Mesenteric fat pad (tissue), 1 donor: ENCODE measurements at regions not wholly inside any gene's neighbourhood (a gene's known extent, or its start where the extent isn't known, plus 50 kb on each side); places are given as distances from the start of the nearest gene placed in this dataset.

Experiments
- DNase-seq: peaks from one replicate; pipeline ENCODE4 v3.0.0-alpha.2; 2020; ENCODE audit warnings: low spot score
- donor health status: DM: yes; HTN: yes; CAD: no.

DNA sequence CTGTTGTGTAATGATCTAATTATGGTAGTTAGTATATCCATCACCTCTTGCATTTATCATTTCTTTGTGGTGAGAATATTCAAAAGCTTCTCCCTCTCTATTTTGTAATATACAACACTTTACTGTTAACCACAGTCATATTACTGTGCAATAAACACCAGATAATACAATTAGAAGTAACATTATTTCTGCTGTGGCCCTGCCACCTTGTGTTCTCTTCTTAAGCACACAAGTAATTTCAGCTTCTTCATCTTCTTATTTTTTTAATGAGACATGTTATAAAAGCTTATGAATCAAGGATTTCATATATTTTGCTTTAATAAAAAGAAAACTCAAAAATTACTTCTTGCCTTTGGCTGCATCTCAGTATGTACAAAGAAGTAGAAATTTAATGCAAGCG is 675.2 kb upstream of the INTU start:
- DNase-seq = no peak

DNA sequence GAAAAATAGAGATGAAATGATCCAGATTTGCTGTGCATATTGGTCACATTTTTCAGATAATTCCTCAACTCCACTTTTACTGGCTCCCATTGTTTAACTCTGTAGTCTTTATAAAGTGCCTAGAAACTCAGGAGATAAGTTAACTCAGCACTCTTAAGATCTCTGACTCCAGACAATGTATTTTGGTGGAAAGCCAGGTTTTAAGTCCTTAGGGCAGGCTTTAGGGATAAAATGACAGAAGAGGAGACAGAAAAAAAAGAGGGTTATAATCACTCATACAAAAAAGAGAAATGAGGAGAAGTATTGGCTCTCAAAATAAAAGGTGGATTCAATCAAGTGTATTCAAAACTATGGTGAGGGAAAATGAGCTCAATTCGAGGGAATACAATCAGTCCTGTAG is 674.8 kb upstream of the INTU start:
- DNase-seq = no peak

DNA sequence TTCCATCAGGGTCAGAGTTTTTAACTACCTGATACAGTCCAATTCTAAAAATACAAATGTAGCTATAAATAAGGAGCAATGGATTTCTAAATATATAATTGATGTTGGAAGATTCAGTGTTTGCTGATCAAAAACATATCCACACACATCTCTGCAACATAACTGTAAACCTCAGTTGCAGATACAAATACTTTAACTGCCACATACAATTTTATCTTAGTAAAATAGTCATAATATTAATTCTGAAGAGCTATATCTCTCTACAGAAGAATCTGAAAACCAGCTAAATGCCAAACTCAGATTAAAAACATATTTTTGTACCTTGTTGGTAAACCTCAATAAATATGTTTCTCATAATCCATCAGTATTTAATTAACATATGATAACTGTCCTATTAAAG is 674.3 kb upstream of the INTU start:
- no peak for DNase-seq

DNA sequence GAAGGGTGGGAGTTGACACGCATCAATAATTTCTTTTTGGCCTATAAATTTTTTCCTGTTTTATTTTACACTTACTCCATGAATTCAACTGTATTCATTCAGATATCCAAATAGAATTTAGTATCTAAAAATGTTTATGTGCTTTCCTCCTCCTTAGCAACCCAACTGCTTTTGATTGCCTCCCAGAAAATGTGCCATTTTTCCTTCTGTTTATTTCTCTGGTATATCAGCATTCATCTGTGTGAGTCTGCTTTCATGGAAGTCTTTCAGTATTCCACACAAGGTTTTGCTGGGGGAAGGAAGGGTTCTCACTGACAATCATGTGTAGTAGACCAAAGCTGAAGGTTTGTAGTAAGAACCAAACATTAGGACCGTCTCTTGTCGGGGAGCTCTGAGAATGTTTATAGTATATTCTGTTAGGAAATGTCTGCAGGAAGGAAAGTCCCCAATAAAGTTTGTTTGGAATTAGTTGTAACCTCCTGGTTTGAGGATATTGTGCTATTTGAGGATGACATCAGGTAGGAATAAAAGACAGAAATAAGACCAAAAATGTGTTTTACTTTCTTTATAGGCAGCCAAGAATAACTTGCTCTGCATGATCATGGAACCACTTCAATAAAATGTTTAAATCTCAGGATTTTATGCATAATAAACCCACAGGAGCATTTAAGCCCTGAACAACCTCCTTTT is 673.6 kb upstream of the INTU start:
- no peak for DNase-seq

DNA sequence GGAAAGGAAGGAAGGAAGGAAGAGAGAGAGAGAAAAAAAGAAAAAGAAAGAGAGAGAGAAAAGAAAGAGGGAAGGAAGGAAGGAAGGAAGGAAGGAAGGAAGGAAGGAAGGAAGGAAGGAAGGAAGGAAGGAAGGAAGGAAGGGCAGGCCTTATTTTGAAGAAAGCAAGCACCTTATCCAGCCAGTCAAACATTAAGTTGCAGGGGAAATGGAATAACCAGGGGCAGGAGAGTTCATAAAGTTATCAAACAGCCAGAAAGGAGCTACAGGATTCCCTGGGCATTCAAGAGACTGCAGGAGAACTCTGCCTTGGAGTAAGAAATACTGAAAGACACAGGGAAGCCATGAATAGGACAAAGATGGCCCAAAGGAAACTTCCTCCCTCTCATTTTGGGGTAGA is 672.0 kb upstream of the INTU start:
- no peak for DNase-seq

DNA sequence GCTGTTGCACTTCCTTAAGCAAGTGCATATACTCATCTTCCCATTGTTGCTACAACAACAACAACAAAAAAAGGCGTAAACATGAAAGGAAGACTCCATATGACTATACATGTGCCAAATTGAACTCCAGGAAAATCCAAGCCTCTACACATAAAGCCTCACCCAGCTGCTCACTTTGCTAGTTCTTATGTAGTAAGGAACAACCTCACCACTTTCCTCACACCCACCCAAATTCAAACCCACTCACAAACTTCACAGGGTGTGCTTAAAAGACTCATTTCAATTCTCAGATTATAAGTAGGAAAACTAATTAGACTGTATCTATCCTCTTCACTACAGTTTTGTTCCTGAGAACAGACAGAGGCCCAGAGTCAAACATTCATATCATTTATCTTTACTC is 671.1 kb upstream of the INTU start:
- DNase-seq = no peak

DNA sequence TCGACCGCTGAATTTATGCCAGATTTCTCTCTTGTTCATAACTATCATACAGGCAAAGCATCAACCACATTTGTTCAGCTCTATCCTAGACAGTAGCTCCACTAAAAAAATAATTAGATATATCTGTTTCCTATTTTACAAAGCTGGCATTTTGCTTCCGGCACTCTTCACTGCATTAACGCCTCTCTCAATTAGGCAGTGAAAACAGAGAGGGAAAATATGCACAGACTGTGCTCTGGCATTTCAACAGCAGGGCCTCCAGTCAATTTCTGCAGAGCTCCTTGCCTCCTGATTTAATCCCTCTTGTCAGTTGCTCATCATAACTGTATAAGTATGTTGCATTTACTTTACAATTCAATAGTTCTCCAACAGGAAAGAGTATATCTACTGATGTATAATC is 666.9 kb upstream of the INTU start:
- no peak for DNase-seq

DNA sequence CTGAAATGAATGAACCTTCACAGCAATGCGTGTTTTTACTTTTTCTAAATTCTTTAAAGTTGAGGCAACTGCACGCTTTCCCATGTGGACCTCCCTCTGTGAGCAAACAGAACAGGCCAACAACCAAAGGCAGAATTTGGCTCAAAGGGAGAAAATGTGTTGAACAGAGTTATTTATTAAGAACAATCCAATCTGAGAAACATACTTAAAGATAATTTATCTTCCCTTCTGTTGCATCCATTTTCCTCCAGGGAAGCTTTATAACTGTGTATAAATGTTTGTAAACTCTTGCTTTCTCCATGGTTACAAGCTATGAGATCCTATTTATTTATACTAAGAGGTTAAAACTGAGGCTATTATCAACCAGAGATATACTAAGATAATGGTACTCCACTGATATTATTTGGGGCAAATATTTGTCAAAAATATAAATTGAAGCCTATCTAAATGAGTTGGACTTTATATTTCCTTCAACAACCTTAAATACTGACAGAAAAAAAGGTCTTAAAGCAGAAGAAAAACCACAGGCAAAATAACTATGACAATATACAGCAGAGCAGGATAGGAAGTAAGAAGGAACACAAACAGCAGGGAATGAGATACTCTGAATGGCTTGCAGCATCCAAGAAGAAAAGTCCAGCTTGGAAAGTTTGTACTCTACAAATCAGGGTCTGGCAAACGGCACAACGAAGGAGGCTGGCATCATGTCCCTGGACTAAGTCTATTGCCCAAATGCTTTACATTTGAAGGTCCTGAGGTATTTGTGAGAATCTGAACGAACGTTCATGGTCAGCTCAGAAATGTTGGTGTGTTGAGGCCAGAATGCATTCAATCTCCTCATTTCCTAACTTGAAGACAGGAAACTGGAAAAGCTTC is 663.2 kb upstream of the INTU start:
- no peak for DNase-seq

DNA sequence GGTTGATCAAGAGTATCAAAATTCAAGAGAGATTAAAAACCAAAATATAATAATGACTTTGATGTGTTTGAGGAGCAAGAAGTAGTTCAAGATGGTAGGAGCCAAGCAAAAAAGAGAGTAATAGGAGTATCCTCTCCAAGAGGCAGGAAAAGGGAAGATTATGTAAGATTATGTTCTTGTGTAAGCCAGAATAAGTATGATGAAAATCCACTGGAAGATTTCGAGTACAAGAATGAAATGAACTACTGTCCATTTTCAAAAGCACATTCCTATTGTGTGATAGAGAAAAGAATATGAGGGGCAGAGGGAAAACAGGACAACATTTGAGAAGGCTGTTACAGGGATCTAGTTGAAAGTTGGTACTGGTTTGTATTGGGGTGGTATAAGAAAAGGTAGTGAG is 659.6 kb upstream of the INTU start:
- no peak for DNase-seq

DNA sequence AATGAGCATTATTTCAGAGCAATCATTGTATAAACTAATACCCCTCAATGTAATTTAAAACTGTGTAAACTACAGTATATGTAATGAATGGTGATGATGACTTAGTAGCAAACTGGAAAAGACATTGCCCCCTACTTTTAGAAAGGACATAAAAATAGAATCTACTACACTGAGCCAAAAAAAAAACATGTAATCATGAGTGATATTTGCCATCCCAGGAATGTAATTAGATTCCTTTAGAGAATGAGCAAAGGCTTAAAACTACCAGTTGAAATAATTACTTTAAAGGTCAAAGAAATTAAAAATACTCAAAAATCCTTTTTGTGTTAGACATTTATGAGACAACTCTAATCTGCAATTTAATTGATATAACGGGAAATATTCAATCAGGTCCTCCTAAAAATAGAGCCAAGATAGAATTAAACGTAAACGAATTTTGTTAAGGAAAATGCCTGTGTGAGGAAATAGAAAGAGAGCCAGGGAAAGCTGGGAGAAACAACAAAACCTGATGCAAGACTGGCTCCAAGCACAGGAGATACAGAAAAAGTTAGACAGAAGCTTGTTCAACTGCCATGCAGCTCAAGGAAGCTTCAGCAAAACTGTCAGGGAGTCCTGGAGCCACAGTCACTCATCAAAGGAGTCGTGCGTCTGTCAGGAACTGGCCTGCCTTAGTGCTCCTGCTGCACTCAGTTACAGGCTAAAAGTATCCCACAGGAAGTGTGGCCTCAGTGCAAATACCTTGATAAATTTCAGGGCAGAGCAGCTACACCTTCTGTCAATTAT is 655.7 kb upstream of the INTU start:
- DNase-seq = no peak

DNA sequence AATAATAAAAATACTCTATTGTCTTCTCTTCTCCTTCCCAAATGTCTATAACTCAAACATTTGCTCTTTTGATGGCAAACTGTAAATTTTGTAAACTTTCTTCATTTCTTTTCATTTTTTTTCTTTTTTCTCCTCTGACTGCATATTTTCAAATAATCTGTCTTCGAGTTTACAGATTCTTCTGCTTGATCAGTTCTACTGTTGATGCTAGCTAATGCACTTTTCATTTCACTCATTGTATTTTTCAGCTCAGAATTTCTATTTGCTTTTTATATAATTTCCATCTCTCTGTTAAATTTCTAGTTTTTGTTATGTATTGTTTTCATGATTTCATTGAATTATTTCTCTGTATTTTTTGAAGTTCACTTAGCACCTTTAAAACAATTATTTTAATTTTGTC is 646.8 kb upstream of the INTU start:
- DNase-seq = no peak

DNA sequence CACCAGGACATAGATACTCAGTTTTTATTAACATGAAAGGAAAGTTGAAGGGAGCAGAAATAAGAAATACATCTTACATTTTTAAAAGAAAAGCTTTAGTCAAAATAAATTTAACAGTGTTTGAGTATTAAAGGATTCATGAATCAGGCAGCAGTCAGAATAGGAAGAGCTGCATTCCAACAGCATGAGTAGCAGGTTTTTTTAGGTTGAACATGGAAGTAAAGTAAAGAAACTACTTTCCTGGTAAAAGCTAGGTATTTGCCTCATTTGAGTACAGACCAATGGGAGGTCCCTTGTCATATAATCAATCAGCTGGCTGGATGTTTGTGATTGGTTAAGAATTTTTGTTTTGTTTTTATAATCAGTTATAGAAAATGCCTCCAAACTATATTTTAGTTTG is 645.9 kb upstream of the INTU start:
- DNase-seq = no peak

DNA sequence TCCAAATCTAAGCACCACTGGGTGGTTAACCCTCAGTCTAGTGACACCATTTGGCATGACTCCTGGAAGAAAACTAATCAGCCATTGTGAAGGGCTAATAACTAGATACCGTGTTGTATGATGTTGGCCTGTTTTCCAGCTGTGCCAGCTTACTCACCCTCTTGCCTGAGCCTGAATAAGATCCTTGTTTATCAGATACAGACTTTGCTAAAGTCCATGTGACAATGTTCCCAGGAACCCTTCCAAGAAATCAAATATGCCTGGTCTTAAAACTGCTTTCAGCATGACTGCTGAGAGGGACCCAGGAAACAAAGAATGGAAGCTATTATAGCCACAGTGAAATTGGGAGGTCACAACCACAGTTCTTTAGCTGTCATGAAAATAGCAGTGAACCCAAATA is 640.8 kb upstream of the INTU start:
- no peak for DNase-seq

DNA sequence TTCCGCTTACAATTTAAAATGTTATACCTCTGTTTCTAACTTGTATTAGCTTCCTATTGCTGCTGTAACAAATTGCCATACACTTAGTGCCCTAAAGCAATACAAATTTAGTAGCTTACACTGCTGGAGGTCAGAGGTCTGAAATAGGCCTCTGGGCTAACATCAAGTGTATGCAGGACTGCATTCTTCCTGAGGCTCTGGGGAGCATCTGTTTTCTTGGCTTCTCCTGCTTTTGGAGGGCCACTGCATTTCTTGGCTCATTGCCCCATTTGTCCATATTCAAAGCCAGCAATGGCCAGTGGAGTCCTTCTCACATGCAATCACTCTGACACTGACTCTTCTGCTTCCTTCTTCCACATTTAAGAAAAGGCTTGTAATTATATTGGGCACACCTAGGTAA is 639.8 kb upstream of the INTU start:
- DNase-seq = no peak

DNA sequence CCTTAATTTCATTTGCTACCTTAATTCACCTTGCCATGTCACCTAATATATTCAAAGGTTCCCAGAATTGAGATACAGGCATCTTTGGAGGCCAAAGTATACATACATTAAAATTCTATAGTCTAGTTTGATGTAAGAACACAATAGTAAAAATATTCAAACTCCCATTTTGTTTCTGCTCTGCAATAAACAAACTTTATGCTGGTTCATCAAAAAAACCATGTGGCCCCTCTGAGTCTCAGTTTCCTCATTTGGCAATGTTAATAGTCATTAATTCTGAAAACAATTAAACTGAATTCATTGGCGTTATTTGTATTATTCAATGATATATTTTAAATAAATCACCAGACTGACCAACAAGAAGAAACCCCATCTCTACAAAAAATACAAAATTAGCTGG is 639.4 kb upstream of the INTU start:
- no peak for DNase-seq

DNA sequence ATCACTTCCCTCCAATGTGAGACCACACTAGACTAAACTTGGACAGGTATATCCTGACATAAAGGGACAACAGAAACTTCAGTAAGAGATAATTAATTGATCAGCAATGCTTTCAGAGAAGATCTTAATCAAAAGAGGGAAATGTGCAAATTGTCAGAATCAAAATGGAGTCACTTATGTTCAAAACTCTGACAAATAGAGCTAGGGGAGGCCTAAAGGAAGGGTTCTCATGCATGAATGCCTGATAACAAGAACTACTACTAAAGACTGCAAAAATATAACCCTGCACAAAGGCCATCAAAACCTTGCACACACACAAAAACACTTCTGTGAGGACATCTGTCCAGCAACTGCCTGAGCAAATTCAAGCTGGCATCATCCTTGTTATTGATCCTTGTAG is 637.5 kb upstream of the INTU start:
- no peak for DNase-seq

DNA sequence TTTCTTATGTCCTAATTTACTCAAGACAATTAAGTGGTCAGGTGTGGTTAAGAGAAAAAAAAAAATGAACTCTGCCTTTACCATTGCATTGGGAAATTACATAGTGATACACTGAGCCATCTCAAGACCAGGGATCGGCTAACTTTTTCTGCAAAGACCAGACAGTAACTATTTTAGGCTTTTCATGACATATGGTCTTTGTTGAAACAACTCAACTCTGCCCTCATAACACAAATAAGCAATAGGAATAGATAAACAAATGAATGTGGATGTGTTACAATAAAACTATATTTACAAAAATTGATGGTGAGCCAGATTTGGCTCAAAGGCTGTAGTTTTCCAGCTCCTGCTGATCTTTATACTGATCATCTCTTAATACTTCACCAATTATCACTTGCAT is 632.6 kb upstream of the INTU start:
- DNase-seq = no peak

DNA sequence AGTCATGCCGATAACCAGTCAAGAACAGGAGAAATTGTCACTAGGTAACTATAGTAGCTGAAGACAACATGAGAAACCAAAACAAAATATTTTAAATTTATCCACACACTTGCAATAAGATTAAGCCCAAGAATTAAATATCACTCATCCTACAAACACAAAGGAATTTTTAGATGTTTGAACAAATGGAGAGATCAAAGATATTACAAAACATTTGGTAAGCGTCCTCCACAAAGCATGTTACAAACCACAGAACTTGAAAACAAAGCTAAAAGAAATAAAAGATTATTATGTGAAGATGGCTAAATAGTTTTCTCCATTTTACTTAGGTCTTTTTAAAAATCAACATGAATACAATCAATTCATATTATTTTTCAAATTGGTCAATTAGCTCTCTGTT is 631.9 kb upstream of the INTU start:
- no peak for DNase-seq

DNA sequence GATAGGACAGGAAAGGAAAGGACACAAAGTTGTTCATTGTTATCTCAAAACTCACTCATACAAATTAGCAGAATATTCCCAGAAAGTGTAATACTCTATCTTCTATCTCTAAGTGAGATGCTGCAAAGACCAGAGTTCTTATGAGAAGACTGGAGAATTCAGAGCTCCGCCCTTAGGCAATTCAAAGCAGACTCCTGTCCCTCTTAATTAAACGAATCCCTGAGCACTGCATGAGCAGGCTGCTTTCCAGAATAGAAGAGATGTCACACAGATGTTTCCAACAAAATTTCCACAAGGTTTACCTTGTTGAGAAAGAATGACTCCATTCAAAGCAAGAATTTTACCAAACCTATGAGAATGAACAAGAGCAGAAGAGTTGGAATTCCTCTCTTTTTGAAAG is 630.8 kb upstream of the INTU start:
- no peak for DNase-seq

DNA sequence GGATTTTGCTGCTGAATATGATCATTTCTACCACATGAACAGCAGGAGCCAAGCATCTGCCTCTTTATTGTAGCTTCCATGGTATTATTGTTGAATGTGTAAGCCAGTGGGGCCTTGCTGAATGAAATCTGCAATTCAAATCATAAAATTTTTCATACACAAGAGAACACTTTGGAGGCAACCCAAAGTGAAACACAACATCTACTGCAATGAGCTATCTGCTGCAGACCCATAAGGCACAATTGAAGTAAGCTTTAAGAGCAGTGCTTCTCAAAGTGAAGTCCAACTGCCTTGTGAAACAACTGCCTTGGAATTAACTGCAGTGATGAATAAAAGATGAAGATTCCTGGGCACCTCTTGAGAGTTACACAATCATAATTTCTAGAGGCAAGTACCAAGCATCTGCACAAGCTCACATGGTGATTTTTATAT is 626.3 kb upstream of the INTU start:
- no peak for DNase-seq

DNA sequence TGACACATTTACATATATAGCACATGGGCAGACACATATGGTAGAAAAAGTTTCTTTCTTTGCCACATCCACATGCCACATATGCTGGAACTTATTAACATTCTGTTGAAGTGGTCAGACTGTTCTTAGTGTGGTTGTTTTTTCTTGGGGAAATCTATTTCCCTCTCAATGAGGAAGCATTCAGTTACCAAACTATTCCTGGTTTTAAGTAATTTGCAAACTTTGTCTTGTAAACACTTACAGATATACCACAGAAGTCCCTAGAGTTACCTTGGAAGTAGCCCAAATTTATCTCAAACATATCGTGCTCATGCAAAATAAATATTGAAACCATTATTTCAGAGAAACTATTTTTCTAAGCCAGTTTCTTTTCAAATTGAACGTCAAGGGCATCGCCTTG is 625.5 kb upstream of the INTU start:
- DNase-seq = no peak

DNA sequence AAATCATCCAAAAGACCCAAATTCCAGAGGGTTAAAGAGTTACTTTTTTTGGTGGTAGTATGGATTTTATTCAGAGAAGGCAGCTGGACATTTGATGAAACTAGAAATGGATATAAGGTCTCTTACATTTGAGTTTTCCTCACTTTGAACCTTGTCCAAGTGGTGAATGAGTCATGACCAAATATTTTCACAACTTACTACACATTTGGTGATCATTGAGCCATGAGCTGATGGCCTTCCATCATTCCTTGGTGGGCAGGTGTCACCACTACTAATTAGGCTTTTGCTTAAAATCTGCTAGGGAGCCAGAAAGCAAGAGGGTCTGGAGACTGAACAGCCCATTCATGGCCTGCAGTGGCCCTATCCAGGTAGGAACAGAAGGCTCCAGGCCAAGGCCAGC is 620.2 kb upstream of the INTU start:
- no peak for DNase-seq
